Stimulated activated CD4-positive, alpha-beta T cell treated with anti-CD3 and anti-CD28 coated beads, Interleukin-12 subunit alpha, Interleukin-12 subunit beta, amount 100 ng/mL, for 4 hours (primary cell): ENCODE measurements at regions not wholly inside any gene's neighbourhood (a gene's known extent, or its start where the extent isn't known, plus 50 kb on each side); places are given as distances from the start of the nearest gene placed in this dataset.

Experiments
- DNase-seq: peaks from one replicate; pipeline ENCODE4 v3.0.0-alpha.2; 2020

- DNase-seq, result no peak
These were observed 715.0 kb downstream of the EFNB2 start for GRCh38 chr13:105820415-105820814.

- DNase-seq, result no peak
These were observed 718.0 kb downstream of the EFNB2 start for GRCh38 chr13:105817498-105817897.

GRCh38 chr13:105816994-105817393 is 718.5 kb downstream of the EFNB2 start:
- no peak for DNase-seq

GRCh38 chr13:105814902-105815250 is 720.6 kb downstream of the EFNB2 start:
- DNase-seq, result no peak

- no peak for DNase-seq
These were observed 721.1 kb downstream of the EFNB2 start for GRCh38 chr13:105814219-105814901.

GRCh38 chr13:105806628-105806920 is 728.9 kb downstream of the EFNB2 start:
- DNase-seq, result no peak

GRCh38 chr13:105805892-105806627 is 729.4 kb downstream of the EFNB2 start:
- no peak for DNase-seq

- no peak for DNase-seq
These were observed 730.8 kb downstream of the EFNB2 start for GRCh38 chr13:105804561-105805190.

- DNase-seq, result no peak
These were observed 736.3 kb downstream of the EFNB2 start for GRCh38 chr13:105799155-105799554.

GRCh38 chr13:105798541-105798940 is 736.9 kb downstream of the EFNB2 start:
- no peak for DNase-seq

- DNase-seq, result no peak
These were observed 739.4 kb downstream of the EFNB2 start for GRCh38 chr13:105796081-105796480.

GRCh38 chr13:105790923-105791322 is 744.5 kb downstream of the EFNB2 start:
- no peak for DNase-seq

- no peak for DNase-seq
These were observed 746.9 kb downstream of the EFNB2 start for GRCh38 chr13:105788530-105788929.

GRCh38 chr13:105787632-105788031 is 747.8 kb downstream of the EFNB2 start:
- DNase-seq, result no peak

- DNase-seq, result no peak
These were observed 750.0 kb downstream of the EFNB2 start for GRCh38 chr13:105785436-105785835.

GRCh38 chr13:105783261-105783660 is 752.2 kb downstream of the EFNB2 start:
- DNase-seq, result no peak

- DNase-seq, result no peak
These were observed 757.3 kb downstream of the EFNB2 start for GRCh38 chr13:105778196-105778595.

GRCh38 chr13:105774739-105775460 is 760.6 kb downstream of the EFNB2 start:
- DNase-seq, result no peak

GRCh38 chr13:105773863-105774538 is 761.5 kb downstream of the EFNB2 start:
- DNase-seq, result no peak

GRCh38 chr13:105773241-105773640 is 762.2 kb downstream of the EFNB2 start:
- DNase-seq, result no peak

GRCh38 chr13:105764486-105764885 is 771.0 kb downstream of the EFNB2 start:
- DNase-seq, result no peak

- no peak for DNase-seq
These were observed 771.6 kb downstream of the EFNB2 start for GRCh38 chr13:105763851-105764250.

- DNase-seq, result no peak
These were observed 773.4 kb downstream of the EFNB2 start for GRCh38 chr13:105762096-105762495.
